ENCODE measurements at regions not wholly inside any gene's neighbourhood (a gene's known extent, or its start where the extent isn't known, plus 50 kb on each side); places are given as distances from the start of the nearest gene placed in this dataset.

DNA sequence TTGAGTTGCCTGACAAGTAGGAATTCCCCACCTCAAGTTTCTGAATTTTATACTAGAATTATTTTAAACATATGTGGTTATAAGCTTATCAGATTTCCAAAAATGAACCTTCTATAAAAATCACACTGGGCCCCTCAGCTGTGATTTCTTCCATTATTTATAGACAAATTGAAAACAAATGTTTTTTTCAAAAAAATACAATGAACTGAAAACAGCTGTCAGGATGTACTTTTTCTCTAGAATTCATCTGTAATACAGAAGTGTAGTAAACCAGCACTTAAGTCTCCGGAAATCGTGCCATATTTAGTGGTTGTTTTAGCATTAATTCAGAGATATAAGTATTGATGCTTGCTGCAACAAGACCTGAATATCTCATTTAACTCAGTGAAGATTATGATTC, 74.0 kb downstream of the SPRY1 start:
- Histone ChIP-seq H3K27ac (no peak overlapping the region), H3K4me1 (no peaks in the 10 kb centered on the region), H3K27me3 (replicated peaks in 1 of 7) (no peaks in the 10 kb centered on the region), H3K9me3 (no peaks in the 10 kb centered on the region), H3K4me3 (no peak overlapping the region), H3K36me3 (no peaks in the 10 kb centered on the region)
- DNase-seq: no peak
- WGBS, 5 donors: 83 to 98% (median 93%) methylated on average over 2 of the region's 2 CpGs
- TF ChIP-seq POLR2A (IDR thresholded peaks at IDR 0.05): no peak
- TF ChIP-seq, protein P1, sequence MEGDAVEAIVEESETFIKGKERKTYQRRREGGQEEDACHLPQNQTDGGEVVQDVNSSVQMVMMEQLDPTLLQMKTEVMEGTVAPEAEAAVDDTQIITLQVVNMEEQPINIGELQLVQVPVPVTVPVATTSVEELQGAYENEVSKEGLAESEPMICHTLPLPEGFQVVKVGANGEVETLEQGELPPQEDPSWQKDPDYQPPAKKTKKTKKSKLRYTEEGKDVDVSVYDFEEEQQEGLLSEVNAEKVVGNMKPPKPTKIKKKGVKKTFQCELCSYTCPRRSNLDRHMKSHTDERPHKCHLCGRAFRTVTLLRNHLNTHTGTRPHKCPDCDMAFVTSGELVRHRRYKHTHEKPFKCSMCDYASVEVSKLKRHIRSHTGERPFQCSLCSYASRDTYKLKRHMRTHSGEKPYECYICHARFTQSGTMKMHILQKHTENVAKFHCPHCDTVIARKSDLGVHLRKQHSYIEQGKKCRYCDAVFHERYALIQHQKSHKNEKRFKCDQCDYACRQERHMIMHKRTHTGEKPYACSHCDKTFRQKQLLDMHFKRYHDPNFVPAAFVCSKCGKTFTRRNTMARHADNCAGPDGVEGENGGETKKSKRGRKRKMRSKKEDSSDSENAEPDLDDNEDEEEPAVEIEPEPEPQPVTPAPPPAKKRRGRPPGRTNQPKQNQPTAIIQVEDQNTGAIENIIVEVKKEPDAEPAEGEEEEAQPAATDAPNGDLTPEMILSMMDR (IDR thresholded peaks at IDR 0.05 in 8 of 11, conservative IDR thresholded peaks at IDR 0.05 in 3 of 11): no peak
- no peak for TF ChIP-seq POLR2AphosphoS5 (IDR thresholded peaks at IDR 0.05)
- intact Hi-C loops (cut with DNase I; ENCODE audit: low total_unique reads): no loop called here

GRCh38 chr4:123471655-123472369, 75.2 kb downstream of the SPRY1 start:
- H3K9me3 ChIP-seq: no peaks in the 10 kb centered on the region
- TF ChIP-seq POLR2A (IDR thresholded peaks at IDR 0.05) (no peak), POLR2AphosphoS5 (IDR thresholded peaks at IDR 0.05) (no peak)
- TF ChIP-seq, protein P1 (IDR thresholded peaks at IDR 0.05 in 8 of 11, conservative IDR thresholded peaks at IDR 0.05 in 3 of 11): no peak

GRCh38 chr4:123474817-123475216, 78.2 kb downstream of the SPRY1 start:
- no peak for DNase-seq
- 88 to 96% (median 93%) methylated on average over 4 of the region's 4 CpGs for WGBS, 5 donors
- H3K27ac ChIP-seq: no peak overlapping the region
- intact Hi-C loops (cut with DNase I; ENCODE audit: low total_unique reads): no loop called here
- H3K27me3 ChIP-seq (replicated peaks in 1 of 7): no peaks in the 10 kb centered on the region
- TF ChIP-seq POLR2A (IDR thresholded peaks at IDR 0.05): no peak
- no peak for TF ChIP-seq POLR2AphosphoS5 (IDR thresholded peaks at IDR 0.05)
- TF ChIP-seq, protein P1 (IDR thresholded peaks at IDR 0.05 in 8 of 11, conservative IDR thresholded peaks at IDR 0.05 in 3 of 11): no peak
- H3K4me1 ChIP-seq: peaks cover 0 to 24% (median 8%) of the 10 kb centered on the region in 6 donors
- no peaks in the 10 kb centered on the region for H3K36me3 ChIP-seq
- H3K9me3 ChIP-seq: no peaks in the 10 kb centered on the region
- no peak overlapping the region for H3K4me3 ChIP-seq

More at GRCh38 chr4:123471655-123472369, 75.2 kb downstream of the SPRY1 start:
- Histone ChIP-seq H3K27ac (no peak overlapping the region), H3K27me3 (replicated peaks in 1 of 7) (no peaks in the 10 kb centered on the region), H3K4me3 (no peak overlapping the region), H3K4me1 (no peaks in the 10 kb centered on the region), H3K36me3 (no peaks in the 10 kb centered on the region)
- WGBS, 5 donors: 53 to 93% (median 77%) methylated on average over 3 of the region's 3 CpGs
- no peak for DNase-seq
- intact Hi-C loops (cut with DNase I; ENCODE audit: low total_unique reads): no loop called here

DNA sequence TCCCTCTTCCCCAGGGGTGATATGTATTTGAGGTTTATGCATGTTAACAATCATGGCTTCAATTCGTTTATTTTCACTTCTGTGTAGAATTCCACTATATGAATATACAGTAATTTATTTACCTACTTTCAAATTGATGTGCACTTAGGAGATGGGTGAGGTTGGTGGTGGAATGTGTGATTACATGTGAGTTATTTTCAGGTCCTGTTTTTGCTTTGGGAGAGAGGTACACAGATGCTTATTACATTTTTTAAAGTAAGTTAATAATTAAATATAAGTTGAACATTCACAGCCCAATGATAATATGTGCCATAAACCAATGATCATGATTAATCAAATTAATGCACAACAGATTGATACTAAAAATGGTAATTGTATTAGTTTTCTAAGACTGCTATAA, 79.5 kb downstream of the SPRY1 start:
- Histone ChIP-seq H3K4me3 (no peak overlapping the region), H3K9me3 (no peaks in the 10 kb centered on the region), H3K27ac (no peak overlapping the region), H3K36me3 (no peaks in the 10 kb centered on the region), H3K27me3 (replicated peaks in 1 of 7) (no peaks in the 10 kb centered on the region), H3K4me1 (peaks cover 0 to 27% (median 8%) of the 10 kb centered on the region in 6 donors)
- intact Hi-C loops (cut with DNase I; ENCODE audit: low total_unique reads): no loop called here
- no peak for DNase-seq
- WGBS, 5 donors: 0 to 43% (median 2%) methylated on average over 1 of the region's 1 CpG
- TF ChIP-seq POLR2A (IDR thresholded peaks at IDR 0.05): no peak
- TF ChIP-seq POLR2AphosphoS5 (IDR thresholded peaks at IDR 0.05): no peak
- TF ChIP-seq, protein P1 (IDR thresholded peaks at IDR 0.05 in 8 of 11, conservative IDR thresholded peaks at IDR 0.05 in 3 of 11): no peak
